ENCODE measurements at regions not wholly inside any gene's neighbourhood (a gene's known extent, or its start where the extent isn't known, plus 50 kb on each side); places are given as distances from the start of the nearest gene placed in this dataset.

DNA sequence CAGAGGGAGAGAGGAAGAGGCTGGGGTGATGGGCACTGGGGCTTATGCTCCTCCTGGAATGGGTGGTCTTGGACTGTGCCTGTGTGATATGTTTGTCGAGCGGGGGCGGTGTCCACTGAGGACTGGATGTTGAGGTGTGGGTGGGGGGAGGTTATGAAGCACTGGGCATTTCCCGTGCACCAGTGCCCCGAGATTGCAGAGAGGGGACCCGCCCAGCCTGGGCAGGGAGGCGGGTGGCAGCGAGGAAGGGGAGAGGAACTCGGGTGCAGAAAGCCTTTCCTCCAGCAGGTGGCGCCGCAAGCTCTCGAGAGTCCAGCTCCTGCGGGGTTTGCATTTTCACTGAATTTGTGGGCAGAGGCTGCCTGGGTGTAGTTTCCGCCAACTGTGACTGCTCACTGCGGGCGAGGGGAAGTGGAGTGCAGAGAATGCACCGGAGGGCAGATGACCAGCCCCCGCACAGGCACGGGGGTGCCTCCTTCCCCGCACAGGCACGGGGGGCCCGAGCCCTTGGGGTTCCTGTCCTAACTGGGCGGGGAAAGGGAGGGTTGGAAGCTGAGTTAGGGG is 190.6 kb downstream of the SEC14L1 start (continued):
- TF ChIP-seq, protein P1, sequence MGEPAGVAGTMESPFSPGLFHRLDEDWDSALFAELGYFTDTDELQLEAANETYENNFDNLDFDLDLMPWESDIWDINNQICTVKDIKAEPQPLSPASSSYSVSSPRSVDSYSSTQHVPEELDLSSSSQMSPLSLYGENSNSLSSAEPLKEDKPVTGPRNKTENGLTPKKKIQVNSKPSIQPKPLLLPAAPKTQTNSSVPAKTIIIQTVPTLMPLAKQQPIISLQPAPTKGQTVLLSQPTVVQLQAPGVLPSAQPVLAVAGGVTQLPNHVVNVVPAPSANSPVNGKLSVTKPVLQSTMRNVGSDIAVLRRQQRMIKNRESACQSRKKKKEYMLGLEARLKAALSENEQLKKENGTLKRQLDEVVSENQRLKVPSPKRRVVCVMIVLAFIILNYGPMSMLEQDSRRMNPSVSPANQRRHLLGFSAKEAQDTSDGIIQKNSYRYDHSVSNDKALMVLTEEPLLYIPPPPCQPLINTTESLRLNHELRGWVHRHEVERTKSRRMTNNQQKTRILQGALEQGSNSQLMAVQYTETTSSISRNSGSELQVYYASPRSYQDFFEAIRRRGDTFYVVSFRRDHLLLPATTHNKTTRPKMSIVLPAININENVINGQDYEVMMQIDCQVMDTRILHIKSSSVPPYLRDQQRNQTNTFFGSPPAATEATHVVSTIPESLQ (CRISPR knock-in tag; IDR thresholded peaks at IDR 0.05) = no peak
- TF ChIP-seq CREB1 (CRISPR knock-in tag; IDR thresholded peaks at IDR 0.05) (no peak), RORB (CRISPR knock-in tag; IDR thresholded peaks at IDR 0.05) (no peak), MYBL2 (CRISPR knock-in tag; IDR thresholded peaks at IDR 0.05) (no peak), FOXK1 (CRISPR knock-in tag; IDR thresholded peaks at IDR 0.05) (peak; percentile 35; the same call in 1 of the 2 replicates), OVOL2 (CRISPR knock-in tag; IDR thresholded peaks at IDR 0.05; ENCODE audit: borderline replicate concordance) (no peak), SMAD4 (CRISPR knock-in tag; IDR thresholded peaks at IDR 0.05) (no peak), EMX1 (CRISPR knock-in tag; IDR thresholded peaks at IDR 0.05) (no peak), ETV6 (CRISPR knock-in tag; IDR thresholded peaks at IDR 0.05) (no peak), NFE2L1 (CRISPR knock-in tag; IDR thresholded peaks at IDR 0.05) (no peak), NFATC4 (CRISPR knock-in tag; IDR thresholded peaks at IDR 0.05) (no peak), SMAD3 (CRISPR knock-in tag; IDR thresholded peaks at IDR 0.05; ENCODE audit: borderline replicate concordance) (no peak), FOXP1 (CRISPR knock-in tag; IDR thresholded peaks at IDR 0.05; ENCODE audit: borderline replicate concordance) (peak; percentile 49; the same call in 1 of the 2 replicates), RELA (CRISPR knock-in tag; IDR thresholded peaks at IDR 0.05; ENCODE audit: borderline replicate concordance) (no peak), NR3C1 (CRISPR knock-in tag; conservative IDR thresholded peaks at IDR 0.05; ENCODE audit: low read depth) (no peak), SP1 (CRISPR knock-in tag; conservative IDR thresholded peaks at IDR 0.05) (peak; percentile 65), ZBTB21 (CRISPR knock-in tag; IDR thresholded peaks at IDR 0.05; ENCODE audit: borderline replicate concordance) (no peak)
- TF ChIP-seq, protein P2, sequence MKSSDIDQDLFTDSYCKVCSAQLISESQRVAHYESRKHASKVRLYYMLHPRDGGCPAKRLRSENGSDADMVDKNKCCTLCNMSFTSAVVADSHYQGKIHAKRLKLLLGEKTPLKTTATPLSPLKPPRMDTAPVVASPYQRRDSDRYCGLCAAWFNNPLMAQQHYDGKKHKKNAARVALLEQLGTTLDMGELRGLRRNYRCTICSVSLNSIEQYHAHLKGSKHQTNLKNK (CRISPR knock-in tag; IDR thresholded peaks at IDR 0.05) = no peak
- TF ChIP-seq, protein P3, sequence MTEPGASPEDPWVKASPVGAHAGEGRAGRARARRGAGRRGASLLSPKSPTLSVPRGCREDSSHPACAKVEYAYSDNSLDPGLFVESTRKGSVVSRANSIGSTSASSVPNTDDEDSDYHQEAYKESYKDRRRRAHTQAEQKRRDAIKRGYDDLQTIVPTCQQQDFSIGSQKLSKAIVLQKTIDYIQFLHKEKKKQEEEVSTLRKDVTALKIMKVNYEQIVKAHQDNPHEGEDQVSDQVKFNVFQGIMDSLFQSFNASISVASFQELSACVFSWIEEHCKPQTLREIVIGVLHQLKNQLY (CRISPR knock-in tag; IDR thresholded peaks at IDR 0.05) = peak; percentile 26; the same call in 1 of the 2 replicates
- TF ChIP-seq, protein P4, sequence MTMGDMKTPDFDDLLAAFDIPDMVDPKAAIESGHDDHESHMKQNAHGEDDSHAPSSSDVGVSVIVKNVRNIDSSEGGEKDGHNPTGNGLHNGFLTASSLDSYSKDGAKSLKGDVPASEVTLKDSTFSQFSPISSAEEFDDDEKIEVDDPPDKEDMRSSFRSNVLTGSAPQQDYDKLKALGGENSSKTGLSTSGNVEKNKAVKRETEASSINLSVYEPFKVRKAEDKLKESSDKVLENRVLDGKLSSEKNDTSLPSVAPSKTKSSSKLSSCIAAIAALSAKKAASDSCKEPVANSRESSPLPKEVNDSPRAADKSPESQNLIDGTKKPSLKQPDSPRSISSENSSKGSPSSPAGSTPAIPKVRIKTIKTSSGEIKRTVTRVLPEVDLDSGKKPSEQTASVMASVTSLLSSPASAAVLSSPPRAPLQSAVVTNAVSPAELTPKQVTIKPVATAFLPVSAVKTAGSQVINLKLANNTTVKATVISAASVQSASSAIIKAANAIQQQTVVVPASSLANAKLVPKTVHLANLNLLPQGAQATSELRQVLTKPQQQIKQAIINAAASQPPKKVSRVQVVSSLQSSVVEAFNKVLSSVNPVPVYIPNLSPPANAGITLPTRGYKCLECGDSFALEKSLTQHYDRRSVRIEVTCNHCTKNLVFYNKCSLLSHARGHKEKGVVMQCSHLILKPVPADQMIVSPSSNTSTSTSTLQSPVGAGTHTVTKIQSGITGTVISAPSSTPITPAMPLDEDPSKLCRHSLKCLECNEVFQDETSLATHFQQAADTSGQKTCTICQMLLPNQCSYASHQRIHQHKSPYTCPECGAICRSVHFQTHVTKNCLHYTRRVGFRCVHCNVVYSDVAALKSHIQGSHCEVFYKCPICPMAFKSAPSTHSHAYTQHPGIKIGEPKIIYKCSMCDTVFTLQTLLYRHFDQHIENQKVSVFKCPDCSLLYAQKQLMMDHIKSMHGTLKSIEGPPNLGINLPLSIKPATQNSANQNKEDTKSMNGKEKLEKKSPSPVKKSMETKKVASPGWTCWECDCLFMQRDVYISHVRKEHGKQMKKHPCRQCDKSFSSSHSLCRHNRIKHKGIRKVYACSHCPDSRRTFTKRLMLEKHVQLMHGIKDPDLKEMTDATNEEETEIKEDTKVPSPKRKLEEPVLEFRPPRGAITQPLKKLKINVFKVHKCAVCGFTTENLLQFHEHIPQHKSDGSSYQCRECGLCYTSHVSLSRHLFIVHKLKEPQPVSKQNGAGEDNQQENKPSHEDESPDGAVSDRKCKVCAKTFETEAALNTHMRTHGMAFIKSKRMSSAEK (CRISPR knock-in tag; IDR thresholded peaks at IDR 0.05; ENCODE audit: borderline replicate concordance) = no peak
- TF ChIP-seq, protein P5, sequence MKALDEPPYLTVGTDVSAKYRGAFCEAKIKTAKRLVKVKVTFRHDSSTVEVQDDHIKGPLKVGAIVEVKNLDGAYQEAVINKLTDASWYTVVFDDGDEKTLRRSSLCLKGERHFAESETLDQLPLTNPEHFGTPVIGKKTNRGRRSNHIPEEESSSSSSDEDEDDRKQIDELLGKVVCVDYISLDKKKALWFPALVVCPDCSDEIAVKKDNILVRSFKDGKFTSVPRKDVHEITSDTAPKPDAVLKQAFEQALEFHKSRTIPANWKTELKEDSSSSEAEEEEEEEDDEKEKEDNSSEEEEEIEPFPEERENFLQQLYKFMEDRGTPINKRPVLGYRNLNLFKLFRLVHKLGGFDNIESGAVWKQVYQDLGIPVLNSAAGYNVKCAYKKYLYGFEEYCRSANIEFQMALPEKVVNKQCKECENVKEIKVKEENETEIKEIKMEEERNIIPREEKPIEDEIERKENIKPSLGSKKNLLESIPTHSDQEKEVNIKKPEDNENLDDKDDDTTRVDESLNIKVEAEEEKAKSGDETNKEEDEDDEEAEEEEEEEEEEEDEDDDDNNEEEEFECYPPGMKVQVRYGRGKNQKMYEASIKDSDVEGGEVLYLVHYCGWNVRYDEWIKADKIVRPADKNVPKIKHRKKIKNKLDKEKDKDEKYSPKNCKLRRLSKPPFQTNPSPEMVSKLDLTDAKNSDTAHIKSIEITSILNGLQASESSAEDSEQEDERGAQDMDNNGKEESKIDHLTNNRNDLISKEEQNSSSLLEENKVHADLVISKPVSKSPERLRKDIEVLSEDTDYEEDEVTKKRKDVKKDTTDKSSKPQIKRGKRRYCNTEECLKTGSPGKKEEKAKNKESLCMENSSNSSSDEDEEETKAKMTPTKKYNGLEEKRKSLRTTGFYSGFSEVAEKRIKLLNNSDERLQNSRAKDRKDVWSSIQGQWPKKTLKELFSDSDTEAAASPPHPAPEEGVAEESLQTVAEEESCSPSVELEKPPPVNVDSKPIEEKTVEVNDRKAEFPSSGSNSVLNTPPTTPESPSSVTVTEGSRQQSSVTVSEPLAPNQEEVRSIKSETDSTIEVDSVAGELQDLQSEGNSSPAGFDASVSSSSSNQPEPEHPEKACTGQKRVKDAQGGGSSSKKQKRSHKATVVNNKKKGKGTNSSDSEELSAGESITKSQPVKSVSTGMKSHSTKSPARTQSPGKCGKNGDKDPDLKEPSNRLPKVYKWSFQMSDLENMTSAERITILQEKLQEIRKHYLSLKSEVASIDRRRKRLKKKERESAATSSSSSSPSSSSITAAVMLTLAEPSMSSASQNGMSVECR (CRISPR knock-in tag; IDR thresholded peaks at IDR 0.05; ENCODE audit: borderline replicate concordance) = no peak
- TF ChIP-seq, protein P6, sequence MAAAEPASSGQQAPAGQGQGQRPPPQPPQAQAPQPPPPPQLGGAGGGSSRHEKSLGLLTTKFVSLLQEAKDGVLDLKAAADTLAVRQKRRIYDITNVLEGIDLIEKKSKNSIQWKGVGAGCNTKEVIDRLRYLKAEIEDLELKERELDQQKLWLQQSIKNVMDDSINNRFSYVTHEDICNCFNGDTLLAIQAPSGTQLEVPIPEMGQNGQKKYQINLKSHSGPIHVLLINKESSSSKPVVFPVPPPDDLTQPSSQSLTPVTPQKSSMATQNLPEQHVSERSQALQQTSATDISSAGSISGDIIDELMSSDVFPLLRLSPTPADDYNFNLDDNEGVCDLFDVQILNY (CRISPR knock-in tag; IDR thresholded peaks at IDR 0.05) = no peak
- TF ChIP-seq, protein P7, sequence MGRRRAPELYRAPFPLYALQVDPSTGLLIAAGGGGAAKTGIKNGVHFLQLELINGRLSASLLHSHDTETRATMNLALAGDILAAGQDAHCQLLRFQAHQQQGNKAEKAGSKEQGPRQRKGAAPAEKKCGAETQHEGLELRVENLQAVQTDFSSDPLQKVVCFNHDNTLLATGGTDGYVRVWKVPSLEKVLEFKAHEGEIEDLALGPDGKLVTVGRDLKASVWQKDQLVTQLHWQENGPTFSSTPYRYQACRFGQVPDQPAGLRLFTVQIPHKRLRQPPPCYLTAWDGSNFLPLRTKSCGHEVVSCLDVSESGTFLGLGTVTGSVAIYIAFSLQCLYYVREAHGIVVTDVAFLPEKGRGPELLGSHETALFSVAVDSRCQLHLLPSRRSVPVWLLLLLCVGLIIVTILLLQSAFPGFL (CRISPR knock-in tag; IDR thresholded peaks at IDR 0.05; ENCODE audit: borderline replicate concordance) = no peak

Data from WTC11 (cell line).